ENCODE measurements at regions not wholly inside any gene's neighbourhood (a gene's known extent, or its start where the extent isn't known, plus 50 kb on each side); places are given as distances from the start of the nearest gene placed in this dataset.

DNA sequence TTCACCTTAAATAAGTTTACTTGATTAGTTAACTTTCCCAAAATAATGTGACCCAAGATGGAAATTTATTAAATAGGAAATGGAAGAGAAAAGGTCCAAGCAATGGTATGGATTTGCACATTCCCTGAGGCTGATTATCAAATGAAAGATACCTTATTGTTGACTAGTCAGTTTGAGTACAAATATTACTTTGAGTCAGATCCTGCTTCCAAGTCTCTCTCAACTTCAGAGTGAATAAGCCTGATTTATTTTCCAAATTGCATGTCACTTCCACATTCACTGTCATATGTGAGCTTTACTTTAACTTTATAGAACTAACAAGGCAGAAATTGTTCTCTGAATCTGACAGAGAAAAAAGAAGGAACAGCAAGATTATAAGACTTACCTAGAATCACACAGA lies 520.8 kb downstream of the RAB28 start:
- TF ChIP-seq, protein P1, sequence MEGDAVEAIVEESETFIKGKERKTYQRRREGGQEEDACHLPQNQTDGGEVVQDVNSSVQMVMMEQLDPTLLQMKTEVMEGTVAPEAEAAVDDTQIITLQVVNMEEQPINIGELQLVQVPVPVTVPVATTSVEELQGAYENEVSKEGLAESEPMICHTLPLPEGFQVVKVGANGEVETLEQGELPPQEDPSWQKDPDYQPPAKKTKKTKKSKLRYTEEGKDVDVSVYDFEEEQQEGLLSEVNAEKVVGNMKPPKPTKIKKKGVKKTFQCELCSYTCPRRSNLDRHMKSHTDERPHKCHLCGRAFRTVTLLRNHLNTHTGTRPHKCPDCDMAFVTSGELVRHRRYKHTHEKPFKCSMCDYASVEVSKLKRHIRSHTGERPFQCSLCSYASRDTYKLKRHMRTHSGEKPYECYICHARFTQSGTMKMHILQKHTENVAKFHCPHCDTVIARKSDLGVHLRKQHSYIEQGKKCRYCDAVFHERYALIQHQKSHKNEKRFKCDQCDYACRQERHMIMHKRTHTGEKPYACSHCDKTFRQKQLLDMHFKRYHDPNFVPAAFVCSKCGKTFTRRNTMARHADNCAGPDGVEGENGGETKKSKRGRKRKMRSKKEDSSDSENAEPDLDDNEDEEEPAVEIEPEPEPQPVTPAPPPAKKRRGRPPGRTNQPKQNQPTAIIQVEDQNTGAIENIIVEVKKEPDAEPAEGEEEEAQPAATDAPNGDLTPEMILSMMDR (IDR thresholded peaks at IDR 0.05; ENCODE audit: low read depth, low read length): no peak
- no peak overlapping the region for H3K4me3 ChIP-seq (ENCODE audit: low read depth, low read length)

DNA sequence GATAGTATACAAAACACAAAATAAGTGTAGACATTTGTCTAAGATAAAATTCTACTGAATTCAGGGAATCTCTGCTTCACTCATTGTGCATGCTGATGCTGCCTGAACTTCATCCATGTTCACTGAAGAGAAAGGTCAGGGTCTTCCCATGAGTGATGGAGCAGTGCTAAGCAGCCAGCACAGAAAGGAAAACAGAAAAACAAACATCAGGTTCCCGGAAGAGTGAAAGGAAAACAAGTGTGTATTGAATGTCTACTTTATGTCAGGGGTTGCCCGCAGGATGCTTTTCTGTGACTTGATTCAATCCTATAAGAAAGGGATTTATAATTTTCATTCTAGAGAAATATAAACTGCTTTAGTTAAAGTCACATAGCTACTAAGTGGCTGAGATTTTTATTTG lies 522.4 kb downstream of the RAB28 start:
- TF ChIP-seq, protein P1 (IDR thresholded peaks at IDR 0.05; ENCODE audit: low read depth, low read length): no peak

DNA sequence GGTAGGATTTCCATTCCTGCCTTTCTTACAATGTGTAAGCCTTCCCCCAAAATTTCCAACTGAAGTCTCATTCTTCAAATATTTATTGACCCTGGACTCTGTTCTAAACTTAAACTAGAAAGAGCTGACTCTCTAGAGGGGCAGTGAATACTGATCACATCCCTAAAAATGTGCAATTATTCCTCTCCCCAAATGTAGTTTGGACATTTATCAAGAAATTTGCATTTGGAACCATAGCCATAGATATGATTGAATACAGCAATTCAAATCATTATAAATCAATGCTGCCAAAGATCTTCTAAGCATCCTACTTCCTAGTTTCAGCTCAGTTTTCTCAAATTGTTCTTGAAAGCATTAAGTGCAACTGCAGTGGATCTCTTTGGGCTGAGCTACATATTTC lies 525.7 kb downstream of the RAB28 start:
- H3K4me3 ChIP-seq (ENCODE audit: low read depth, low read length): no peak overlapping the region
- TF ChIP-seq, protein P1 (IDR thresholded peaks at IDR 0.05; ENCODE audit: low read depth, low read length): no peak

More for the DNA sequence above, 522.4 kb downstream of the RAB28 start:
- no peak overlapping the region for H3K4me3 ChIP-seq (ENCODE audit: low read depth, low read length)

DNA sequence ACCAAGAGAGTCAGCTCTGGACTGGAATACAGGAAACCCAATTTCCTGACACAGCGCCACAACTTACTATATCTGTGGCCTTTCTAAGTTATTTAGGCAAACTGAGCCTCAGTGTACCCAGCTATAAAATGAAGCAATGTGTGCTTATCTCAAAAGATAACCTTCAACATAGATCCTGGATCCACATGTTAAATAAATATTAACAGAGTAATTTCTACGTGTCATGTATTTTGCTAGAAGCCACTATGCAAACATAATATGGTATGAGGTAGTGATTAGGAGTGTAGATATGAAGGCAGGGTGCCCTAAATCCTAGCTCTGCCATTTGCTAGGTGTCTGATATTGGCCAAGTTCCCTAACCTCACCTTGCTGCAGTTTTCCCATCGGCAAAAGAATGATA lies 527.0 kb downstream of the RAB28 start:
- TF ChIP-seq, protein P1 (IDR thresholded peaks at IDR 0.05; ENCODE audit: low read depth, low read length): no peak
- H3K4me3 ChIP-seq (ENCODE audit: low read depth, low read length): no peak overlapping the region

DNA sequence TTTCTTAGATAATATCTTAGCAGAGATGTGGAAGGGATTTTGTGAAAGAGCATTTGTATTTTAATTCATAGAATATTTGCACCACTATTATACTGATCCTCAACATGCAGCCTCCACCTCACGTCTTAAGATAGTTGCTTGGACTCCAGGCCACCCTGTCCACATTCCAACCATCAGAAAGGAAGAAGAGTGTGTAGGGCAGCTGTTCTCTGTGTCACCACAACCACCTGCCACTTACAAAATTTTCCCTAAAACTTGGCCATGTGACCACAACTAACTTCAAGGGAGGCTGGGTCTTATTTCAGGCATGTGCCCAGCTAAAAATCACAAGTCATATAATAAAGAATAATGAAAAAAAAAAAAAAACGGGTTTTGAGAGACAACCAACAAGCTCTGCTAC lies 528.1 kb downstream of the RAB28 start:
- TF ChIP-seq, protein P1 (IDR thresholded peaks at IDR 0.05; ENCODE audit: low read depth, low read length): no peak
- H3K4me3 ChIP-seq (ENCODE audit: low read depth, low read length): no peak overlapping the region

DNA sequence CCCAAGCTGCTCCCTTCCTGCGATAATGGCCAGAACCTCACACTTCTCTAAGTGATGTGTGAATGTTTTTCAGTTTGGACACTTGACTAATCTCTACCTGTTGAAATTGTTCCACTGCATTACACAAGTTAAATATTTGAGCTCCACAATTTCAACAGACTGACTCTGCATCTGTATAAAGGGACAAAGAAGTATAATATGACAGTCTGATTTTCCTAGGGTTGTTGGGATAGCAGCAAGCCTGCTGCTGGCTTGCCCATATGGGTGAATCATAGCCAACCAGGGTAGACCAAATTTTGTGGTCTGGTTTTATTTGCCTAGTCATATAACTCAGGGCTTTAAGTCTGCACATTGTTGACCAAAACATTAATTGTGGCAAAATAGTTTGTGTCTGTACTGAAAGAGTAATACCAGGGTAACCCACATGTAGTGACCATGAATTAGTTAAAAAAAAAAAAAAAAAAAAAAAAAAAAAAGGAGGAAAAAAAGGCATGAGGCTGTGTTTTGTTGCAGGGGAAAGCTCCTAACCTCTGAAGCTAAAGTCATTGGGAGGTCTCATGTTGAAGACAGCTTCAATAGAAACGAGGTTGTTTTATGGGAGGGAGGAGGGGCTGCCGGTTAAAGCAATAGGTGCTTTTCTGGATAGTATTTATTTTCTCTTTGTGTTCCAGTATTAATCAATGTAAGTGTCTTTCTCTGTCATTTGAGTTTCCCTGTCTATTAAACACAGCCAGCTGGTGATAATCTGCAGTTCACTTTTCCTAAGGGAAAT lies 534.2 kb downstream of the RAB28 start:
- no peak overlapping the region for H3K4me3 ChIP-seq (ENCODE audit: low read depth, low read length)
- TF ChIP-seq, protein P1 (IDR thresholded peaks at IDR 0.05; ENCODE audit: low read depth, low read length): no peak

DNA sequence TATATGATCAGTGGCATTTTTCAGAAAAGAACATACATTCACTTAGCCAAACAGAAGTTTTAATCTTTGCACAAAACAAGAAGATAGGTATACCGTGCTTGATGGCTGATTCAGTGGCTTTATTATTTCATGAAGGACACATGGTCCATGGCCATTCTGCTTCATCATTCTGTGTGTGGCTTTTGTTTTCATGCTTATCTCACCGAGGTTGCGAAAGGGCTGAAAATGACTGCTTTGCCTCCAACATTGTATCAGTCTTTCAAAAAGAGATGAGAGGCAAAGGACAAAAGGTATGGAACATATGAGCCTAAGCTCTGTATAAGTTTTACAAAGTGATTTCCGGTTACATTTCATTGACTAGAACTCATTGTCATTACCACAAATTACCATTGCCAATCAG lies 541.1 kb downstream of the RAB28 start:
- TF ChIP-seq, protein P1 (IDR thresholded peaks at IDR 0.05; ENCODE audit: low read depth, low read length): no peak
- H3K4me3 ChIP-seq (ENCODE audit: low read depth, low read length): no peak overlapping the region
